ENCODE measurements at regions not wholly inside any gene's neighbourhood (a gene's known extent, or its start where the extent isn't known, plus 50 kb on each side); places are given as distances from the start of the nearest gene placed in this dataset.

GRCh38 chr12:14167005-14167628, 185.7 kb upstream of the GRIN2B start:
- TF ChIP-seq CTCF (IDR thresholded peaks at IDR 0.05; ENCODE audit: low read depth, low read length, missing input control) (peak; percentile 85), RAD21 (IDR thresholded peaks at IDR 0.05) (peak; percentile 96 to 97), NR2F2 (IDR thresholded peaks at IDR 0.05) (no peak)
- no peak overlapping the region for H3K9ac ChIP-seq (ENCODE audit: low read depth in 1 of 2, low read length in 2 of 2)
- no peak overlapping the region for H3K27ac ChIP-seq (ENCODE audit: low read depth in 1 of 2, low read length in 2 of 2)
- WGBS, result 4% methylated on average over 4 of the region's 4 CpGs
- no peaks in the 10 kb centered on the region for H3K27me3 ChIP-seq (ENCODE audit: control insufficient read depth in 4 of 4, insufficient read depth in 4 of 4, low read length in 3 of 4)
- no peak overlapping the region for H3K4me3 ChIP-seq (ENCODE audit: low read depth in 1 of 3, low read length in 3 of 3)
- no peaks in the 10 kb centered on the region for H3K4me1 ChIP-seq (ENCODE audit: control insufficient read depth in 4 of 4, insufficient read depth in 4 of 4, low read length in 3 of 4)
- no peaks in the 10 kb centered on the region for H3K36me3 ChIP-seq (ENCODE audit: control insufficient read depth in 4 of 4, insufficient read depth in 3 of 4, low read depth in 1 of 4, low read length in 3 of 4)
- no peaks in the 10 kb centered on the region for H3K9me3 ChIP-seq (ENCODE audit: control insufficient read depth in 4 of 4, low read length in 3 of 4)
- DNase-seq (ENCODE audit: low spot score), result peak; percentile 49

GRCh38 chr12:14169281-14169680, 187.9 kb upstream of the GRIN2B start:
- no peaks in the 10 kb centered on the region for H3K36me3 ChIP-seq (ENCODE audit: control insufficient read depth in 4 of 4, insufficient read depth in 3 of 4, low read depth in 1 of 4, low read length in 3 of 4)
- H3K4me3 ChIP-seq (ENCODE audit: low read depth in 1 of 3, low read length in 3 of 3), result no peak overlapping the region
- no peak overlapping the region for H3K9ac ChIP-seq (ENCODE audit: low read depth in 1 of 2, low read length in 2 of 2)
- TF ChIP-seq JUND (IDR thresholded peaks at IDR 0.05), result no peak
- TF ChIP-seq RAD21 (IDR thresholded peaks at IDR 0.05), result no peak
- TF ChIP-seq YY1 (IDR thresholded peaks at IDR 0.05), result no peak
- TF ChIP-seq RXRA (IDR thresholded peaks at IDR 0.05), result no peak
- TF ChIP-seq TAF1 (conservative IDR thresholded peaks at IDR 0.05), result no peak
- TF ChIP-seq CTCF (IDR thresholded peaks at IDR 0.05; ENCODE audit: low read depth, low read length, missing input control), result no peak
- no peak for TF ChIP-seq SP1 (IDR thresholded peaks at IDR 0.05)
- TF ChIP-seq NR2F2 (IDR thresholded peaks at IDR 0.05), result no peak
- TF ChIP-seq EGR1 (IDR thresholded peaks at IDR 0.05; ENCODE audit: low read depth in 2 of 2), result no peak
- no peak for TF ChIP-seq FOXA1 (IDR thresholded peaks at IDR 0.05)
- no peak for TF ChIP-seq FOXA2 (IDR thresholded peaks at IDR 0.05)
- no peak overlapping the region for H3K27ac ChIP-seq (ENCODE audit: low read depth in 1 of 2, low read length in 2 of 2)
- no peaks in the 10 kb centered on the region for H3K27me3 ChIP-seq (ENCODE audit: control insufficient read depth in 4 of 4, insufficient read depth in 4 of 4, low read length in 3 of 4)
- DNase-seq (ENCODE audit: low spot score), result no peak
- WGBS, result 65% methylated on average over 3 of the region's 3 CpGs
- no peaks in the 10 kb centered on the region for H3K4me1 ChIP-seq (ENCODE audit: control insufficient read depth in 4 of 4, insufficient read depth in 4 of 4, low read length in 3 of 4)
- no peaks in the 10 kb centered on the region for H3K9me3 ChIP-seq (ENCODE audit: control insufficient read depth in 4 of 4, low read length in 3 of 4)

GRCh38 chr12:14171106-14171505, 189.7 kb upstream of the GRIN2B start:
- TF ChIP-seq FOXA1 (IDR thresholded peaks at IDR 0.05) (no peak), ZBTB33 (IDR thresholded peaks at IDR 0.05) (no peak), SP1 (IDR thresholded peaks at IDR 0.05) (no peak), REST (IDR thresholded peaks at IDR 0.05) (no peak), ATF3 (IDR thresholded peaks at IDR 0.05) (no peak), TAF1 (conservative IDR thresholded peaks at IDR 0.05) (no peak), HNF4A (conservative IDR thresholded peaks at IDR 0.05) (no peak), JUND (IDR thresholded peaks at IDR 0.05) (no peak), GABPA (IDR thresholded peaks at IDR 0.05 in 1 of 2, conservative IDR thresholded peaks at IDR 0.05 in 1 of 2) (no peak), NR2F2 (IDR thresholded peaks at IDR 0.05) (no peak), YY1 (IDR thresholded peaks at IDR 0.05) (no peak)
- no peaks in the 10 kb centered on the region for H3K9me3 ChIP-seq (ENCODE audit: control insufficient read depth in 4 of 4, low read length in 3 of 4)
- no peak for DNase-seq (ENCODE audit: low spot score)
- H3K27me3 ChIP-seq (ENCODE audit: control insufficient read depth in 4 of 4, insufficient read depth in 4 of 4, low read length in 3 of 4), result no peaks in the 10 kb centered on the region
- H3K27ac ChIP-seq (ENCODE audit: low read depth in 1 of 2, low read length in 2 of 2), result no peak overlapping the region
- H3K4me3 ChIP-seq (ENCODE audit: low read depth in 1 of 3, low read length in 3 of 3), result no peak overlapping the region
- H3K9ac ChIP-seq (ENCODE audit: low read depth in 1 of 2, low read length in 2 of 2), result no peak overlapping the region
- 91% methylated on average over 3 of the region's 3 CpGs for WGBS
- no peaks in the 10 kb centered on the region for H3K36me3 ChIP-seq (ENCODE audit: control insufficient read depth in 4 of 4, insufficient read depth in 3 of 4, low read depth in 1 of 4, low read length in 3 of 4)
- no peaks in the 10 kb centered on the region for H3K4me1 ChIP-seq (ENCODE audit: control insufficient read depth in 4 of 4, insufficient read depth in 4 of 4, low read length in 3 of 4)

Data from liver (tissue), 8 donors.